ENCODE measurements at regions not wholly inside any gene's neighbourhood (a gene's known extent, or its start where the extent isn't known, plus 50 kb on each side); places are given as distances from the start of the nearest gene placed in this dataset.

DNA sequence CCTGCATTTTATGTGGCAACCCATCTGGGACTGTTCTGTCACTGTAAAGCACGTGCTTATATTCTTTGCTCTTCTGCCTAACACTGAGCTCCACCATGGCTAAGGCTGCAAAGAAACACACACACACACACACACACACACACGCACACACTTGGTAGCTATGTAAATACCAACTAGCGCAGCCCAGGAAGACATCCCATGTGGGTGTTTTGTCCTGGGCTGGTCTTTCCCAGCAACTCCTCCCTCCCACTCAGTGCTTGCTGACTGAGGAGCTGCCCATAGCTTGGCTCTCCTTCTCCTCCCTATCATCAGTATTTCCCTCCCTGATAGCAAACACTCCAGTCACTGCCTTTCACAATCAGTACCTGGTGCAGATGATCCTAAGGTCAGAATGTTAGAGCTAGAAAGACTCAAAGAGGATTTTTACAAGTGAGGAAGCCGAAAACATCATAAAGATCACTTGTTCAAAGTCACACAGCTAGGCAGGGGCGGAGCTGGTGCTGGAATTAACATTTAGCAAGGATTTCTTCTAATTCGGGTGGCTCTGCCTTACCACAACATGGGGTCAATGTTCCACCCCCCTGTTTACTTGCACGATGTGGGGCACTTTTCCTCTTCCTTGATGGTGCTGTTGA lies 377.1 kb upstream of the TBL1XR1 start:
- in situ Hi-C loops (cut with HindIII; ENCODE audit: low pct_unique_long_range_greater_than_20kb, low sequenced_read_pairs), result no loop called here
- DNase-seq (ENCODE audit: low read depth), result peak; percentile 37

DNA sequence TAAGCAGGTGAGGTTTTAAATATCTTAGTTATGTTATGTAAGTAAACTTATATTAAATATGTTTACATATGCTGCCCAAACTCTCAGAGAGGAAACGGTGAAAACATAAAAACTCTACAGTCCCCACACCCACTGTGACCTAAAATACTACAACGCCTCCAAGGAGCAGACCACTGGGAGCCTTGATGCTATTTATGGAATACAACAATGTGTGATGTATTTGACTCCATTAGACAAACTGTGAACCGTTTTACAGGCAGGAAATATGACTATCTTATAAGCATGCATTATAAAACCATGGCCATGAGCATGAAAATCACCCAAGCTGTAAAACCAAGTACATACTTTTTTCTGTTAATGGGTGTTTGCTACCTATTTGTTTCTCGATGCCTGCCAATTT lies 379.5 kb upstream of the TBL1XR1 start:
- no peak for DNase-seq (ENCODE audit: low read depth)
- in situ Hi-C loops (cut with HindIII; ENCODE audit: low pct_unique_long_range_greater_than_20kb, low sequenced_read_pairs), result no loop called here

DNA sequence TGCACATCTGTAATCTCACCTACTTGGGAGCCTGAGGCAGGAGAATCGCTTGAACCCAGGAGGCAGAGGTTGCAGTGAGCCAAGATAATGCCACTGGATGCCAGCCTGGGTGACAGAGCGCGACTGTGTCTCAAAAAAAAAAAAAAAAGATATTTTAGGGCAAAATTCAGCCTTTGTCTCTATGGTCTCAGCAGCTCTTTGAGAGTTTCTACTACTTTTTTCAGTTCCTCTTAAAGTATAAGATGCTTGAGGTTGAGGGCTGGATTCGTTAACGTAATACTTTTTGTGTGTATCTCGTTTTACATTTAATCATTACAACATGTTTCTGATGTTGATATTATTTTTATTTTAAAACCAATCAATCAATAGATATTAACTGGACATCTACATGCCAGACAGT lies 381.2 kb upstream of the TBL1XR1 start:
- in situ Hi-C loops (cut with HindIII; ENCODE audit: low pct_unique_long_range_greater_than_20kb, low sequenced_read_pairs), result no loop called here

DNA sequence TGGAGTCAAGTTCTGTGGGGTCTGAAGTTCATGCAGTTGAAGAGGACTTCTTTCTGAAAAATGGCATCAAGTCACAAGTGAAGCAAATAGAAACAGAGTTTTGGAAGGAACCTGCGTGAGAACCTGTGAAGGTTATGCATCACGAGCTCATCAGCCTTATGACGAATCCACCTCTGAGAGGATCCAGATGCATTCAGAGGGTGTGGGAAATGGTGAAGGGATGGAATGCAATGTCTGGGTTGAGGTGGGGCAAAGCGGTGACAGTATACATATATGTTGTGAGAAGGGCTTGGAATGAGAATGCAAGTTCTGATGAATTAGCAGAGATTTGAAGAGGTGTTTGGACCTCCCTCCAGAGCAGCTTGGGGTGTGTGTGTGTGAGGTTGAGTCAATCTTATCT lies 382.1 kb upstream of the TBL1XR1 start:
- in situ Hi-C loops (cut with HindIII; ENCODE audit: low pct_unique_long_range_greater_than_20kb, low sequenced_read_pairs), result no loop called here
- no peak for DNase-seq (ENCODE audit: low read depth)

More for the DNA sequence above, 381.2 kb upstream of the TBL1XR1 start:
- DNase-seq (ENCODE audit: low read depth), result no peak

DNA sequence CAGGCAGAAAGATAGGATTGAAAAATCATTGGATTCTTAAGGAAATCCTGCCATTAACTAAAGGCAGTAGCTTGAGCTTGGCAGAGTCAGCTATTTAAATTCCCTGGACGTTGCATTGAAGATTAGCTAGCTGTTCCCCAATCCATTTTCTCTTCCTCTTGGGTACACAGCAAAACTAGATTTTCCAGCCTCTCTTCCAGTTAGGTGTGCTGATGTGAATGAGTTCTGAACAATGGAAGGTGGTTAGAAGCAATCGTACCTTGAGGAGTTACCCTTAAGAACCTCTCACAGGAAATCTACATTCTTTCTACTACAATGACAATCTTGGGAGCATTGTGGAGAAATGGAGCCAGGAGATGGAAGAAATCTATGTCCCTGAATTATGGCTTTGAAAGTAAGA lies 383.2 kb upstream of the TBL1XR1 start:
- in situ Hi-C loops (cut with HindIII; ENCODE audit: low pct_unique_long_range_greater_than_20kb, low sequenced_read_pairs), result no loop called here
- no peak for DNase-seq (ENCODE audit: low read depth)

DNA sequence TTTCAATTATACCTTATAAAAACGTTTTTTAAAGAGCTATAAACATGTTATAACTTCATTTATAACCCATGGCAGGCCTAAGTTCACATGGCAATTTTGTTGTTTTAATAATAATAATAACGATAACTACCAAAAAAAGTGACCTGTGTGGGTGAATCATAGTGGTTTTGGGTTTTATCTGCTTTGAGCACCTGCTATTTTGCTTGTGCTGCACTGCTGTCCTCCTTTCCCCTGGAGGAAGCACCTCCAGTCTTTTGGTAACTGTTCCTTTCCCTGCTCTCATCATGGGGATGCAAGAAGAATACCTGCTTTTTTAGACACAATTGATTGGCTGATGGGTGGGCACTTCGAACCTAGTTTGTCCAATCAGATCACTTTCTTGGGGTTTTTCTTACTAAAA lies 388.0 kb upstream of the TBL1XR1 start:
- in situ Hi-C loops (cut with HindIII; ENCODE audit: low pct_unique_long_range_greater_than_20kb, low sequenced_read_pairs), result no loop called here
- no peak for DNase-seq (ENCODE audit: low read depth)

DNA sequence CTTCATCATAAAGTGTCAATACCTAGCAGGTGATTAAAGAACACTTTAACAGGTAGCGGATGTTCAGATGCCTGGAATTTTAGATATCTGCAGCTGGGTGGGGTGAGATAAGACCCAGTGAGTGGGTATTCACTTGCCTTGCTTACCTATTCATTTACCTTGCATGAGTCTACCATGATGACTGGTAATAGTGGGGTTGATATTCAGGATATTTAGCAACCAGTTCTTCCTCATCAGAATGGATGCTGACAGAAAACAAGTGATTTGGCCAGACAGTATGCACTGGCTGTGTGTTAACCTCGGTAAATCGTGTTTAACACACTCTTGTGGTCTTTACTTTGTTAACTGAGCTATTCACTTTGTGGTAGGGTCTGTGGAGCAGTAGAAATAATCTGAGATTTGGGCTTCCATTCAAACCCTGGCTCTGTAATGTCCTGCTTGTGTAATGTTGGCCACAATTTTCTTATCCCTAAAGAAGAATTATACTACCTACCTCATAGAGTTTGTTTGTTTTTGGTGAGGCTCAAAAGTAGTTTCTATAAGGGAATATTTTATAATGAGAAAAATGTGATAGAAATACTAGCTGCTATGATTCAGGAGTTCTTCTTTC lies 391.9 kb upstream of the TBL1XR1 start:
- in situ Hi-C loops (cut with HindIII; ENCODE audit: low pct_unique_long_range_greater_than_20kb, low sequenced_read_pairs), result no loop called here

DNA sequence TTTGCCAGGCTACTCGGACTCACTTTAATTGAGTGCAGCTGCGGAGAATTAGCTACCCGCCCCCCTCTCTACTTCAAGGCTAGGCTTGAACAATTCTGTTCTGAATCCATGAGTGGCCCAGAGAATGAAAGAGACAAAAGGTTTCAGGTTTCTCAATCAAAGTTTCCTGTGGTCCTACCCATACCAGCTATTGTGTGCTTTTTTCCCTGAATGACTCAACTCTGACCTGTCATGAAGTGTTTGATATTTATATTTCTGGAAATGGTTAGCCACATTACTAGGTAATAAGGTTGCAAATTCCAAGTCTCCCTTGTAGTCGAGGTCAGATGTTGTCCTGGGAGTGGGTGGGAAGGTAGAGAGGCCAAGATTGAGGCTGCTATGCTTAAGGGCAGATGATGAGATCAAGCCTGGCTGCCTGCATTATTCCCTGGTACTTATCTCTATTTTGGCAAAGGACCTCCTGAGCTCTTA lies 392.7 kb upstream of the TBL1XR1 start:
- in situ Hi-C loops (cut with HindIII; ENCODE audit: low pct_unique_long_range_greater_than_20kb, low sequenced_read_pairs), result no loop called here
- peak; percentile 98 for DNase-seq (ENCODE audit: low read depth)

More for the DNA sequence above, 391.9 kb upstream of the TBL1XR1 start:
- DNase-seq (ENCODE audit: low read depth), result no peak

DNA sequence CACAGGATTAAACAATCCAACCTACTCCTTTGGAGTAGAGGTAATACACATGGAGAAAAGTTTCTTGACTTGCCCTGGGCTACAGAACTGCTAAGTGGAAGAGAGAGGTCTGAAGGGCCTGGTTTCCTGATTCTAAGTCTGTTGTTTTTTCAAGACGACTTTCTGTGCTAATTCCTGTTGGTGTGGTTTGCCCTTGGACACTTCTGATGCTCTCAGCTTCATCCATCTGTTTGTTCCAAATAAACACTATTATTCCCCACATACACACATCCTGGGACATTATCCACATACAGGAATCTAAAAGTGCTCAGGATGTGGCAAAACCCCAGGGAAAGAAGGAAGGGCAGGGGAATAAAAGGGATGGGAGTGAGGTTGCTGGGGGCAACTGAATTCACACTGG lies 393.5 kb upstream of the TBL1XR1 start:
- in situ Hi-C loops (cut with HindIII; ENCODE audit: low pct_unique_long_range_greater_than_20kb, low sequenced_read_pairs), result no loop called here
- DNase-seq (ENCODE audit: low read depth), result no peak

DNA sequence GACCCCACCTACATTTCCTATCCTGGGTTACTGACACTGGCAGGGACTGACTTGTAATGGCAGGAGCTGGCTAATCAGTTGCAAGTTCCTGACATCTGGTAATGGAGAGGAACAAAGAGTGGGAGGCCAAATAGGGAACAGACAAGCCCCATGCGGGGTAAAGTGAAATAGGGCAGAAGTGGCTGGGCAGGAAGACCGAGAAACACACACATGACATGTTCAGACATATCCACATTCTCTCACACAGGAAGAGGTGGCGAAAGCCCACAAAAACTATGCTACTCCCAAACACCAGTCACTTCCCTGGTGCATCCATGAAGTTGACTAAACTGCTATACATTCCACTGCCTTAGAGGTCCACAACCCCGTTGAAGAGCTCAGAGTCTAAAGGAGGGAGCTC lies 394.1 kb upstream of the TBL1XR1 start:
- in situ Hi-C loops (cut with HindIII; ENCODE audit: low pct_unique_long_range_greater_than_20kb, low sequenced_read_pairs), result no loop called here
- no peak for DNase-seq (ENCODE audit: low read depth)

DNA sequence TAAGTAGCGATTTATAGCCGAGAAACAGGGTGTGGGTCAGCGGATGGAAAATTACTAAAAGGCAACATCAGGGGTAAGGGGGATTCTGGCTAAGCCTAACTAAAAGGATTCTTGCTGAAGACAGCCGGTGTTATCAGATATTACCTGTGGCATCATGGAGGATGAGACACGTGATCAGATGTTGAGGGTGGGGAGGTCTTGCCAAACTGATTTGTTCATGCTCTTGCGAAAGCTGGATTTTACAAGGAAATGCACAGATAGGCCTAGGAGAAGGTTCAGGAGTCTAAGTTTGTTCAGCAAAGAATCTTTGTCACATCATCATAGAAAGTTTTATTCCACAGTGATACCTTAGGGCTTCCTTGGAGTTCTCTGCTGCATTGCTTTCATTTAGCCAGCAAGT lies 396.8 kb upstream of the TBL1XR1 start:
- in situ Hi-C loops (cut with HindIII; ENCODE audit: low pct_unique_long_range_greater_than_20kb, low sequenced_read_pairs), result no loop called here
- DNase-seq (ENCODE audit: low read depth), result no peak

DNA sequence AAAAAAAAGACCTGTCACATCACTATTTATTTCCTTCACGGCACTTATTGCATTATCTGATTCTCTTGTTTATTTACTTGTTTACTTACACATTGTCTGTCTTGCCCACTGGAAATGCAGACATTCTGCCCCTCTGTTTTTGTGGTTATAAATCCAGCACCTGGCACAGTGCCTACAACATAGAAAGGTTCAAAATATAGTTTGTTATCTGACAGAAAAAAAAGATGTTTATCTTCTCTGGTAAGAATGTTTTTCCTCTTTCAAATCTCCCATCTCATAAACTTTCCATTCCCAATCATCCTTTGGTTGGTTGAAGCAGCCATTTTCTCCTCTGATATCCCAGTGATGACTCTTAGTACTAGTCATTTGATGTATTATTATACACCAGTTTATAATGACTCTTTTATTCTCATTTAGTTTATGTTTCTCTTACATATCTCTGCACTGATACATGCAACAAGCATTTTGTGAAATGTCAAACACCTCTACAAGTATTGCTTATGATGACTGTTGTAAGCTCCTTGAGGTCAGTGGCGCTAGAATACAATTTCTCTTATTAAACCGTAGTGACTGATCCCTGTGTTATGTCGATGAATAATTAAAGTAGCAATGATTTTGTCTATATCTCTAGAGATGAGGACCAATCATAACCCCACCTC lies 398.4 kb upstream of the TBL1XR1 start:
- DNase-seq (ENCODE audit: low read depth), result no peak
- in situ Hi-C loops (cut with HindIII; ENCODE audit: low pct_unique_long_range_greater_than_20kb, low sequenced_read_pairs), result no loop called here

DNA sequence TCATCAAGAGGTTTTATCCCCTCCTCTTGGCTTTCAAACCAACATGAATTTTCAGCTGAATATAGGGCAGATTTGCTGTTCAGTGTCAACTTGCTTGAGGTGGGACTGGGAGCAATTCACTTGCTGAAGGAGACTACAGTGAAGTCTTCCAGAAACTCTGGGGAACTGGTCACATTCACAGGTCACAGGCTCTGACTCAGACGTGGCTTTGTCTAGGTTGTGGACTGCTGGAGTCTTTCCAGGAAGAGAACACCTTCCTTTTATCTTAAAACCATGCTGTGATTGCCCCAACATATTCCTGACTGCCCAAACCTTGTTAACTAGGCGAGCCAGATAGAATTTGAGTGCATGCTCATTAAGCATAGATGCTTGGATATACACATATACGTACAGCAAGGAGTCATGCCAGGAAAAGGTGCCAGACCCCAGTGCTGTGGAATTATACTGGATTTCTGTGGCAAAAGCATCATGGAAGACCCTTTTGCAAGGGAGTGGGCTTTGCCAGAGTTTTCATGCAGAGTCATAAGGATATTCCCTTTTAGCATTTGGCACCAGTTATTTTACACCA lies 399.1 kb upstream of the TBL1XR1 start:
- in situ Hi-C loops (cut with HindIII; ENCODE audit: low pct_unique_long_range_greater_than_20kb, low sequenced_read_pairs), result no loop called here
- peak; percentile 77 for DNase-seq (ENCODE audit: low read depth)

DNA sequence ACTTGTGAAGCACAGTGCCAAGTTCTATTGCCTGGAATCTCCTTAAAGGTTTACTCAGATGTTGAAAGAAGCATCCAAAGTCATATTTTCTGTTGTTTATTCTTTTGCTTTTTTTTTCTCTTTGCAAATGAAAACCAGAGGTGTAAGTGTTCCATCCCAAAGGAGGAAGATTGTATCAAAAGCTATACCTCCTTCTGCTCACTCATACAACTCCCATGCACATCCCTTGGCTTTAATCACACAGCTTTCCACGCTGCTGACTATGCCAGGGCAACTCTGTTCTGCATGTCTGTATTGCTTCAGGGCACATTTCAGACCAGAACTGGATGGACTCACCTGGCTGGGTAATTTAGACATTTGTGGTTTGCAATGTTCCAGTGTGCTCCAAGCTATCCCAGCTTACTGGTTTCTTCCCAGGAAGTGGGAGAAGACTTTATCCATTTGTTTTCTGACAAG lies 399.6 kb upstream of the TBL1XR1 start:
- DNase-seq (ENCODE audit: low read depth), result peak; percentile 82
- in situ Hi-C loops (cut with HindIII; ENCODE audit: low pct_unique_long_range_greater_than_20kb, low sequenced_read_pairs), result no loop called here

DNA sequence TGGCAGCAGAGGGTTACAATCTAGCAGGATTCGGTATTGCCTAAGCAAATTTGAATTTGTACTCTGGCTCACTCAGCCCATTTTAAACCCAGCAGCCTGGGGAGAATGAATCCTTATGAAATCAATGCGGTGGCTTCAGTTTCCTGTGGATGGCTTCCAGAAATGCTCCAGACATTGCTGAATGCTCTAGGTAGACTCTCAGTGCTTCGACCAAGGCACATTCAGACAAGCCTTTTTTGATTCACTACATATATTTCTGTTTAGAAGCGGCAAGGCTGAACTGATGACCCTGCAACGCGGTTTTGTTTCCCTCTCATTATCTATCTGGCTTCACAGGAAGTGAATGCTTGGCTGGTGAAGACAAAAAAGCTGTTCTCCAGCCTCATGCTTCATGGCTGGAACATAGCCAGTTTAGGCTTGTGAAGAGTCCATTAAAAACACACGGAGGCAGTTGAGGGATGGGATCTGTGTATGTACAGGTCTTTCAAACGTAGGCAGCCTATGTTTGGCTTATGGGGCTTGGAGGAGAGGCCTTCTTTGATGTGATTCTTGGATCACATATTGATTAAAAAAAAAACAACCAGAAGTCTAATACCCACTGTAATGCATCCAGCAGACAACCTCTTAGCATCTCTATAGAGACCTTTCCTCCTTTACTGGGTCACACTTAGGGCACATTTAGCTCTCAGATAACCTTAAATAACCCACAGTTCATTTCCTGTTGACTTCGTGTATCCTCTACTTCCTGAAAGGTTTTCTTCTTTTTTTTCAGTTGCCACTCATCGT lies 400.2 kb upstream of the TBL1XR1 start:
- peak; percentile 79 for DNase-seq (ENCODE audit: low read depth)
- in situ Hi-C loops (cut with HindIII; ENCODE audit: low pct_unique_long_range_greater_than_20kb, low sequenced_read_pairs), result no loop called here

DNA sequence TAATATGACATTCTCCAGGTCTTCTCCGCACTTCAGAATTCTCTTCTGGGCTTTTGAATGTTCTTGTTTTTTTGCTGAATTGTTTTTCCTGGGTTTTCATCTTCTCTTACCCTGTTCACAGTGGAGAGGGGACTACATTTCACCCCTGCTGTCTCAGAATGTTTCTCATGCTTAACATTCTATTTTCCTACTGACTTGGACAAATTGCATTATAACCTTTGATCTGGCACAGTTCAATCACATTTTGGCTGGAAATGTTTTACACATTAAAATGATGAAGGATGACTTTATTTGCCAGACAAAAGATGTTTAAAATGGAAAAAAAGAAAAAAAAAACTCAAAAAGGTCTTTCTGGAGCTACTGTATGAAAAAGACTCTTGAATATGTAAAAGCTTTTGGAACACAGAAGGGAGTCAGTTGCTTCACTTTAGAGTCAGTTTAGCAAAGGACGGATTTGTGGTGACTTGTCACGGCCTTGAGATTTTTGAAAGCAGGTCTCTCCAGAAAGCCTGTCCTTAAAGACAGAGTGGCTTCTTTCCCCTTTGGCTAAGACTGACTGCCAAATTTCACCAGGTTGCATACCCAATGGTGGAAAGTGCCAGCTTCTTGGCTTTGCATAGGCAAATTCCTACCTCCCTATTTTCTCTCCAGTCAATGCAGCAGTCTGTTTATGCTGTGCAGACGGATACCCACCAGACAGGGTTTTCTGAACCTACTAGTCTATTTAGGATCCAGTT lies 401.0 kb upstream of the TBL1XR1 start:
- DNase-seq (ENCODE audit: low read depth), result no peak
- in situ Hi-C loops (cut with HindIII; ENCODE audit: low pct_unique_long_range_greater_than_20kb, low sequenced_read_pairs), result no loop called here

DNA sequence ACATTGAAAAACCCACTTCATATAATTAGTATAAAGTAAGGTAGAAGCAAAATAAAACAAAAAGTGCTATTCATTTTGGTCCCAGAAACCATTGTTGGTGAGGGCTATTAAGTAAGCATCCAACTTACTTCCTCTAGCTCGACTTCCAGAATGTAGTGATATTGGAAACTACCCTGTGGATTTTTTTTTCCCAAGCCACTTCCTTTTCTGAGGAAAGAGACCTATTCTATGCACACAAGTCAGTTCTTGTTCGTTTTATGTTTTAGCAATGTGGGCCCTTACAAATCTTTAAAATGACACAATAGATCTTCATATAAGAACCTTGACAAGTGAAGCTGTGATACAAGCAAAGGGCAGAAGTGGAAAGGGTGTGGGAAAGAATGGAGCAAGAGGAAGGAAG lies 402.0 kb upstream of the TBL1XR1 start:
- DNase-seq (ENCODE audit: low read depth), result no peak
- in situ Hi-C loops (cut with HindIII; ENCODE audit: low pct_unique_long_range_greater_than_20kb, low sequenced_read_pairs), result no loop called here

DNA sequence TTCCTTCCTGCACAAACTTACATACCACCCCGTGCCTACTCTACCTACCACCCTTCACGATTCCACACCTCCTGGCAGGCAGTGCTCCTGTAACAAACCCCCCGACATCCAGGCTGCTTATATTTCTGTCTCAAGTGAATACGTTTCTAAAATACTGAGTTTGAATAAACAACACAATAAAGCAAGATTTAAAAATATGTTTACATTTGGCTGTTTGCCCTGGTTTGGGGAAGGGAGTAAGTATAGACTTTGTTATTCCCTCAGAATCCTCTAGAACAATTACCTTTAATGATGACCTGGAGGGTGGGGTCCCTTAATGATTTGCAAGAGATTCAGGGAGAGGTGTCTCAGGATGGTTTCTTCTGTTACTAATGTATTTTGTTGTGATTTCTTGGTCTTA lies 402.6 kb upstream of the TBL1XR1 start:
- no peak for DNase-seq (ENCODE audit: low read depth)
- in situ Hi-C loops (cut with HindIII; ENCODE audit: low pct_unique_long_range_greater_than_20kb, low sequenced_read_pairs), result no loop called here

Data from Caki2 (cell line).